Psoas muscle (tissue), 7 donors: ENCODE measurements at regions not wholly inside any gene's neighbourhood (a gene's known extent, or its start where the extent isn't known, plus 50 kb on each side); places are given as distances from the start of the nearest gene placed in this dataset.

Experiments used
- ATAC-seq, 4 donors: fragments of 200-7000 bp; cut with Tn5 transposase; one replicate each; pipeline ENCODE4 v1.9.1; 2020; ENCODE audit warnings: moderate library complexity in 3 of 4, mild to moderate bottlenecking in 2 of 4
- DNase-seq, 2 donors: peaks; one replicate each; pipeline ENCODE4 v3.0.0-alpha.2; 2020
- H3K27ac ChIP-seq: fragments of 200-600 bp; one replicate; pipeline ENCODE4 v1.8.0; 2022
- H3K27me3 ChIP-seq, 3 donors: fragments of 200-600 bp in 1 of 3; one replicate each; pipeline versions ENCODE4 v1.6.1 to v1.8.0; 2013 to 2022; ENCODE audit warnings: low read length in 2 of 3, mild to moderate bottlenecking in 2 of 3, moderate library complexity in 1 of 3; ENCODE audit not compliant: insufficient read depth in 3 of 3
- H3K36me3 ChIP-seq, 2 donors: fragments of 200-600 bp in 1 of 2; one replicate each; pipeline versions ENCODE4 v1.6.1 to v1.8.0; 2013 to 2022; ENCODE audit warnings: low read depth in 1 of 2, mild to moderate bottlenecking in 1 of 2, moderate library complexity in 1 of 2; ENCODE audit not compliant: insufficient read depth in 1 of 2
- H3K4me1 ChIP-seq: fragments of 200-600 bp; one replicate; pipeline ENCODE4 v1.8.0; 2022
- H3K4me3 ChIP-seq: fragments of 200-600 bp; one replicate; pipeline ENCODE4 v1.8.0; 2022; ENCODE audit warnings: mild to moderate bottlenecking
- H3K9me3 ChIP-seq: fragments of 200-600 bp; one replicate; pipeline ENCODE4 v1.8.0; 2022
- CTCF ChIP-seq: fragments of 200-600 bp; IDR thresholded peaks from one replicate; pipeline ENCODE4 v1.8.0; 2022; ENCODE audit warnings: antibody characterized with exemption
- WGBS, 3 donors: extraction: QIAGEN DNeasy Blood & Tissue Kit; methylation state at CpG; one replicate each; pipeline versions ENCODE4 v1.1.6 to v1.1.7; 2013; 5-methylcytosine and 5-hydroxymethylcytosine counted together
- intact Hi-C, 2 donors: fragments of 100-400 bp; cut with DNase I; formaldehyde crosslinking; loops; one replicate each; pipeline versions ENCODE4 v1.11.0 to v1.14.2; 2022
- donor health status: healthy with polysubstance abuse.
- donor health status: DM: no; HTN: no; CAD: no; lungs with moderate emphysema.
- donor health status: Bipolar disorder and iron deficiency.
- donor health status: healthy.
- donor health status: DM: yes; HTN: yes; CAD: no.
- donor health status: DM: no; HTN: no; CAD: no.
- donor health status: DM: yes; HTN: yes; CAD: no.

DNA sequence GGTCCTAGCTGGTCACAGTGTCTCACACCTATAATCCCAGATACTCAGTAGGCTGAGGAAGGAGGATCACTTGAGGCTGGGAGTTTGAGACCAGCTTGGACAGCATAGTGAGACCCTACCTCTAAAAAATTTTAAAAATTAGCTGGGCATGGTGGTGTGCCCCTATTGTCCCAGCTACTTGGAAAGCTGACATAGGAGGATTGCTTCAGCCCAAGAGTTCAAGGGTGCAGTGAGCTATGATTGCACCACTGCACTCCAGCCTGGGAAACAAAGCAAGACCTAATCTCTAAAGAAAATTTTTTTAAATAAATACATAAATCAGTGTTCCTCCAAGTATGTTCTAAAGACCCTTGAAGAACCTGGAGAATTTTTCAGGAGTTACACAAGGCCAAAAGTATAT lies 50.6 kb upstream of the GNAO1 start:
- intact Hi-C loops = no loop called here
- ATAC-seq = no peak
- H3K27me3 ChIP-seq = peaks cover 0 to 6% (median 0%) of the 10 kb centered on the region in 3 donors
- no peak overlapping the region for H3K4me3 ChIP-seq
- no peak overlapping the region for H3K27ac ChIP-seq
- DNase-seq = no peak
- no peaks in the 10 kb centered on the region for H3K36me3 ChIP-seq
- H3K4me1 ChIP-seq = no peaks in the 10 kb centered on the region
- no peak for TF ChIP-seq CTCF
- H3K9me3 ChIP-seq = no peaks in the 10 kb centered on the region

- no peak for TF ChIP-seq CTCF
- no peaks in the 10 kb centered on the region for H3K9me3 ChIP-seq
- H3K4me3 ChIP-seq = no peak overlapping the region
- intact Hi-C loops = no loop called here
- ATAC-seq (no peak), DNase-seq (no peak)
- H3K36me3 ChIP-seq = no peaks in the 10 kb centered on the region
- peaks cover 0 to 6% (median 0%) of the 10 kb centered on the region in 3 donors for H3K27me3 ChIP-seq
- no peak overlapping the region for H3K27ac ChIP-seq
- no peaks in the 10 kb centered on the region for H3K4me1 ChIP-seq
- WGBS, 3 donors = 76 to 84% (median 76%) methylated on average over 5 of the region's 5 CpGs
These were observed 54.0 kb upstream of the GNAO1 start for GRCh38 chr16:56137269-56137668.

DNA sequence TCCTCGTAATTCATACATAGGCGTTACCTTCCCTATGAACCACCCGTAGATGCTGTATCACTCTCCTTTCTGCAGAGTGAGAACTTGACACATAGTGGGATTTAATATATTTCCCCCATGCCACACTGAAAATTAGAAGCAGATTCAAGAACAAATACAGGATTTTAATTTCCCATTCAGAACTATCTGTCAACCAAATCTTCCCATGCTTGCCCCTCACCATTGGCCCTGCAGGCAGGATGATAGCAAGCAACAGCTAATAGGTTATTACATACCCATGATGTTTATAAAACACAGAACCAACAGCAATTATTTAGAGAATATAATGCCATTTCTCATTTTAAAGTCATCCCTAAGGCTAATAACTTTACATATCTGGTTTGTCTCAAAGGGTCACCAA lies 55.0 kb upstream of the GNAO1 start:
- DNase-seq (no peak), ATAC-seq (no peak)
- Histone ChIP-seq H3K9me3 (no peaks in the 10 kb centered on the region), H3K36me3 (no peaks in the 10 kb centered on the region), H3K27ac (no peak overlapping the region), H3K27me3 (peaks cover 0 to 6% (median 0%) of the 10 kb centered on the region in 3 donors), H3K4me3 (no peak overlapping the region), H3K4me1 (no peaks in the 10 kb centered on the region)
- intact Hi-C loops = no loop called here
- WGBS, 3 donors = 76 to 94% (median 80%) methylated on average over 3 of the region's 3 CpGs
- no peak for TF ChIP-seq CTCF

GRCh38 chr16:56134790-56135189 lies 56.5 kb upstream of the GNAO1 start:
- H3K9me3 ChIP-seq = no peaks in the 10 kb centered on the region

More at GRCh38 chr16:56134790-56135189, 56.5 kb upstream of the GNAO1 start:
- no peak for ATAC-seq
- H3K27me3 ChIP-seq = peaks cover 0 to 6% (median 0%) of the 10 kb centered on the region in 3 donors
- no peak for DNase-seq
- 66 to 68% (median 66%) methylated on average over 1 of the region's 1 CpG for WGBS, 3 donors
- no peak overlapping the region for H3K4me3 ChIP-seq
- intact Hi-C loops = no loop called here
- H3K36me3 ChIP-seq = no peaks in the 10 kb centered on the region
- no peak for TF ChIP-seq CTCF
- H3K4me1 ChIP-seq = no peaks in the 10 kb centered on the region
- H3K27ac ChIP-seq = no peak overlapping the region
